SKM-1 (cell line): ENCODE measurements at regions not wholly inside any gene's neighbourhood (a gene's known extent, or its start where the extent isn't known, plus 50 kb on each side); places are given as distances from the start of the nearest gene placed in this dataset.

Source experiments
- DNase-seq: peaks from one replicate; lab custom pipeline; 2025; ENCODE audit not compliant: unreplicated experiment; lab: John Stamatoyannopoulos, UW

DNA sequence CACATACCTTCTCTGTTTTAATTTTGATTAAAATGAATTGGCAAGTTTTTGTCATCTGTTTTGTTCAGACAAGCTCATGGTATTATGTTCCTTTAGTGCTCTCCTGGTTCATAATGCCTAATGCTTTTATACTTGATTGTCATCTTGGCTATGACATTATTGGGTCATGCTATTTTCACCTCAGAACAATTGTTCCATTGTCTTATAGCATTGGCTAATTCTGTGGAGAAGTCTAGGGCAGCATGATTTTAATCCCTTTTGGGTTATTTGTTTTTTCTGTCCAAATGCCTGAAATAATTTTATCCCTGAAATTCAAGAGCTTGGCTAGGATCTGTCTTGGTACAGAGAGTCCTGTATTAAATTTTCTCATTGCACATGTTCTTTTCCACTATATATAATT, 83.8 kb upstream of the CCDC85A start:
- no peak for DNase-seq

- no peak for DNase-seq
These were observed 82.9 kb upstream of the CCDC85A start for GRCh38 chr2:56100791-56101312.

GRCh38 chr2:56102098-56102497, 81.7 kb upstream of the CCDC85A start:
- no peak for DNase-seq

DNA sequence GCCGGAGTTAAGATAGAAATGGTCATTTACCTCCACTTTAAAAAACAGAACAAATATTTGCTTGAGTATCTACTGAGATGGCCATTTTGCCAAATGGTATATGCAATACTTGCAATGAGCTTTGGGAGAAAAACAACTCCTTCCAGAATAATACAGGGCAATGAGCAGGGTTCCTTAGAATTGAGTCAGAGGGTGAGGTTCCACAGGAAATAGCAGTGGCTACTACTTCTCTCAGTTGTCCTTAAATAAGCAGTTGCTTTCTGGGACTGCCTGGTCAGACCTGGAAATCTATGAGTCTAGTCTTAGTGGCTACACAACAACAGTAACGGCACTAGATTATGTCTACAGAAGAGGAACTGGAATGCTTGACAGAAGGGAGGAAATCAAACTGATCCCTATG, 80.9 kb upstream of the CCDC85A start:
- DNase-seq = no peak

GRCh38 chr2:56104962-56105361, 78.8 kb upstream of the CCDC85A start:
- DNase-seq = no peak

GRCh38 chr2:56107502-56108220, 76.1 kb upstream of the CCDC85A start:
- no peak for DNase-seq

- DNase-seq = no peak
These were observed 75.0 kb upstream of the CCDC85A start for GRCh38 chr2:56108806-56109205.

DNA sequence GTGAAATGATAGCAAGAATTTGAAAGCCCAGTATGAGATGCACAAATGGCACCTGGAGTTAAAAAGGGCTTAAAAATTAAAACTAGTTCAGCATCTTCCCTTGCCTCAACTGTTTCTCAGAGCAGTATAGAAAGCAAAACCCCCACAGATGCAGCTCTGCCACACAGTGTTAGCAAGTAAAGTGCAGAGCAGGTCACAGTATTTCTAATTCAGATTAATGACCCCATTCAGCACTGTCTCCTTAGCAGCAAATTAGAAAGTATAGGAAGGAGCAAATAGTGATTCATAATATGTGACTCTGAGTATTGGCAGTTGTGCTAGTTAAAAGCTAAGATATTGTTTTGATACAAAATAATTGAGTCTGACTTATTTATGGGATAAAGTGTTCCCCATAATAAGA, 73.8 kb upstream of the CCDC85A start:
- no peak for DNase-seq

DNA sequence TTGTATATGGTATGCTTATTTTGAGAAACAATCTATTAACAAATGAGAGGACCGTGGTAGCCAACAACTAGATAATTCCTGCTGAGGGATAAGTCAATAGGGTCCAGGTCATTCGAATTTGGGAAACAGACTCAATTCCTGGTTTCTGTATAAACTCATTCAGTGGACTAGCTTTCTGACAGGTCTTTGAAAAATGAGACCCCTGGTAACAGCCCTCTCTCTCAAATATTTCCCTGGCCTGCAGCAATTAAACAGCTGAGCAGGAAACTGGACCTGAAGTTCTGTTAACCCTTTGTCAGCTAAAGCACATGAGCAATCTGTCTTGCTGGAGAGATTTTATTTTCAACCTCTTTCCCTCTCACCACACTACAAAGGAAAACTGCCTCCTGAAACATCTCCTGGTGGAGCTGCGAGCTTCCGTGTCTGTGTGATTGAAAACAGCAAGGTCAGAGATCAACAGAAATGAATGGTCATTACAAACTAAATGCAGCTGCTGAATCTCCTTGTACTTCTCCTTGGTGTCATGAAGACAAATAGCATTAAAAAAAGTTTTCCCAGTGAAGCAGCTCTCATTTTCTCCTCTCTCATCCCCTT, 70.3 kb upstream of the CCDC85A start:
- no peak for DNase-seq

DNA sequence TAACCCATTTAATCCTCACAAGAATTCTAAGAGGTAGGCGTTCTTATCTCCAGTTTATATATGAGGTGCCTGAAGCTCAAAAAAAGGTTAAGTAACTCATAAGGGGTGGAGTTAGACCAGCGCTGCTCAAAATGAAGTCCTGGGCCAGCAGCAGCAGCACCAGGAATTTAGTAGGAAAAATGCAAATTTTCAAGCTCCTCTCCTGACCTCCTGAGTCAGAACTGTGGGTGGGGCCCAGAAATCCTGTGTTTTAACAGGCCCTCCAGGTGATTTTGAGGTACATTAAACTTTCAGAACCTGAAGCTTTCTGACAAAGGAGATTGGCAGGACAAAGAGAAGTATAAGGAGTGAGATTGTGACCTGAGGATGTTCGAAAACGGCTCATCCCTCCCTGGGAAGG, 66.0 kb upstream of the CCDC85A start:
- DNase-seq = no peak

GRCh38 chr2:56118474-56118873, 65.3 kb upstream of the CCDC85A start:
- no peak for DNase-seq

GRCh38 chr2:56121995-56122394, 61.8 kb upstream of the CCDC85A start:
- no peak for DNase-seq

DNA sequence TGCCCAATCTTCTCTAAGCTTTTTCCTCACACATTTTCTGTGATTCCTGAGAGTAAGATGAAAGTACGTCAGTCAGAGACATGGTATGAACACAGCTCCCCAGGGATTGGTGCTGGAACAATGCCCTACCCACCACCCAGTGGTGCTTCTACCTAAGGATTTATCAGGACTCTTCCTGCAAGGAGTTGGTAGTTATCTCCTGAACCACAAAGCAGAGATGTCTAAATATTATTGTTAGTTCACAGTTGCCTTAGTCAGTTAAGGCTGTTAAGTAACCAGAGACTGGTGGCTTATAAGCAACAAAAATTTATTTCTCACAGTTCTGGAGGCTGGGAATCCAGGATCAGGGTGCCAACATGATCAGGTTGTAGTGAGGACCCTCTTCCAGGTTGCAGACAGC, 60.3 kb upstream of the CCDC85A start:
- no peak for DNase-seq

DNA sequence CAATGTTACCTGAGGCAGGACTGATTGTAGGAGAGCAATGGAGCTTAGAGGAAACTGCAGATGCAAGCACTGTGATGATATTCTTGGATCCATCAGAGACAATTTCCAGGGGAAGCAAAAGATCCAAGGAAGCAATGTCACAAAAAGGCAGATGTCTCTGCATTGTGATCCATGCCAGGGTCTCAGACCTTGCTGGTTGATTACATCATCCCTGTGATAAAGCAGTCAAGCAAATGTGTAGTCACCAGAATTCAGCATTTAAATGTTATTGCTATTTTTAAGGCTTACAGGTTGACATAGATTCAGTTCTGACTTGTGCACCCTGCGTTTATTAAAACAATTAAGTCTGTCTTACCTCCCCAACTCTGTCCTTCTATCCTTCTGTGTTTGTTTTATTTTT, 56.8 kb upstream of the CCDC85A start:
- no peak for DNase-seq

- no peak for DNase-seq
These were observed 56.2 kb upstream of the CCDC85A start for GRCh38 chr2:56127463-56128152.

DNA sequence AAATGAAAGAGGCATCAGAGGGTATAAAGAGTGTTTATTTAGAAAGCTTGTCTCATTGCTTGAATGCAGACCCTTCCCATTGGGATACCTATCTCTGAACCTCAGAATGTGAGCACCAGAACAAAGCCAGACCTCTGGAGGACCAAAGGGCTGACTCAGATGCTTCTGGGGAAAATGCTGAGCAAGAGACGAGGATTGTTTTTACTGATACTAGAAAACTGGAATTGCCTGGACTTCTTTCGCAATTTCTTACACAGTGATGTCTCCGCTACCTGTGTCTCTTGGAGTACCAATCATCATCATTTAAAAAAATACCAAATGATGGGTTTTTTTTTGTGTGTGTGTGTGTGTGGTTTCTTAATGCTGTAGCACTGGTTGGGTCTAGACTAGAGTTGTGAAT, 55.6 kb upstream of the CCDC85A start:
- no peak for DNase-seq

DNA sequence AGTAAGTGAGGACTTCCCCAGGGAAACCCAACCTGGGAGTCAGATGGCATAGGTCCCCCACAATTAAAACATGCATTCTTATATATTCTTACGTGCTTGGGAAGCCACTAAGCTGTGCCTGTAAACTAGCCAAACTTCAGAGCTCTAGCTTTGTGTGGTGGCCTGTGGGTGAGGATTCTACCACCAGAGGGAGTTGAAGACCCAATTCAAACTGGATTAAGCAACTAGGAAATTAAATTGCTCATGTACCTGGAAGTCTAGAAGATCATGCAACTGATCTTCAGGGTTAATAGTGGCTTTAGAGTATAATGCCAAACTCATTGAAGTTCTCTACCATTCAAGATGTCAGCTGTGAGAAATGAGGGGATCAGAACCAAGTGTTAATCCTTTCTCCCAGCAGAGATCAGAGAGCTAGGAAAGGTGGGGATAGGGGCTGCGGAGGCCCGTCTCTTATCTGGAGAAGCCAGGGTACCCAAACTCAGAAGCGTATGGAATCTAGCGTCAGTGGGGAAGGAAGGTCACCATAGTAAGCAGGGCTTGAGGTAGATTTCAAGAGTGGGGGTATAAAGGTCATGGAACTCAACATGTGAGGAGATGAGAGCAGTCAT, 53.2 kb upstream of the CCDC85A start:
- peak; percentile 26 for DNase-seq

- peak; percentile 25 for DNase-seq
These were observed 51.7 kb upstream of the CCDC85A start for GRCh38 chr2:56132138-56132537.

- DNase-seq = no peak
These were observed 50.3 kb upstream of the CCDC85A start for GRCh38 chr2:56133441-56133840.

GRCh38 chr2:56133931-56134629, 49.7 kb upstream of the CCDC85A start:
- DNase-seq = no peak
